ENCODE measurements at regions not wholly inside any gene's neighbourhood (a gene's known extent, or its start where the extent isn't known, plus 50 kb on each side); places are given as distances from the start of the nearest gene placed in this dataset.

DNA sequence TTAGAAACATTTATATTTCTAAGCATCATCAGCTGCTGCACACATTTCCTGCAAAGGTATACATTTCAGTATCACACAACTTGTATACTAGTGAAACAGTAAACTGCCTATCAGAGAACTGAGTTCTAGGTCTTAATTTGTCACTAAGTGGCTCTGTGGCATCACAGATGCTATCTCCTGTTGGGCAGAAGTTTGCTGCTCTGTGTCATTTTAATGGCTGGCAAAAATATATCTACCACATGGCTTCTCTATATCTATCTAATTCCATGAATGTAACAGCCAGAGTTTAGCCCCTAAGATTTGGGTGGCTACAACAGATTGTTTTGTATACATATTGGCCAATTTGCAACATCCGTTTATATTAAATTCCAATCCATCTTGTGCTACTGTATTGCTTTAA is 1231.9 kb upstream of the C9orf72 start:
- DNase-seq = no peak
- Mint-ChIP-seq H3K27me3 (ENCODE audit: insufficient read depth) (no peaks in the 10 kb centered on the region), H3K4me1 (peaks cover 4% of the 10 kb centered on the region), H3K4me3 (no peak overlapping the region), H3K27ac (no peak overlapping the region), H3K36me3 (ENCODE audit: low read depth) (no peaks in the 10 kb centered on the region), H3K9me3 (no peaks in the 10 kb centered on the region)
- H3K9me3 ChIP-seq (ENCODE audit: control insufficient read depth, low read length) = no peaks in the 10 kb centered on the region
- H3K4me3 ChIP-seq (ENCODE audit: low read length) = no peak overlapping the region
- 89 to 100% methylated on average over 1 of the region's 1 CpG for WGBS, 2 experiments (ENCODE audit: insufficient coverage in 1 of 2, insufficient read length in 1 of 2)
- H3K27me3 ChIP-seq (ENCODE audit: control insufficient read depth, insufficient read depth, low read length, poor library complexity, severe bottlenecking) = no peaks in the 10 kb centered on the region
- TF ChIP-seq, protein P1, sequence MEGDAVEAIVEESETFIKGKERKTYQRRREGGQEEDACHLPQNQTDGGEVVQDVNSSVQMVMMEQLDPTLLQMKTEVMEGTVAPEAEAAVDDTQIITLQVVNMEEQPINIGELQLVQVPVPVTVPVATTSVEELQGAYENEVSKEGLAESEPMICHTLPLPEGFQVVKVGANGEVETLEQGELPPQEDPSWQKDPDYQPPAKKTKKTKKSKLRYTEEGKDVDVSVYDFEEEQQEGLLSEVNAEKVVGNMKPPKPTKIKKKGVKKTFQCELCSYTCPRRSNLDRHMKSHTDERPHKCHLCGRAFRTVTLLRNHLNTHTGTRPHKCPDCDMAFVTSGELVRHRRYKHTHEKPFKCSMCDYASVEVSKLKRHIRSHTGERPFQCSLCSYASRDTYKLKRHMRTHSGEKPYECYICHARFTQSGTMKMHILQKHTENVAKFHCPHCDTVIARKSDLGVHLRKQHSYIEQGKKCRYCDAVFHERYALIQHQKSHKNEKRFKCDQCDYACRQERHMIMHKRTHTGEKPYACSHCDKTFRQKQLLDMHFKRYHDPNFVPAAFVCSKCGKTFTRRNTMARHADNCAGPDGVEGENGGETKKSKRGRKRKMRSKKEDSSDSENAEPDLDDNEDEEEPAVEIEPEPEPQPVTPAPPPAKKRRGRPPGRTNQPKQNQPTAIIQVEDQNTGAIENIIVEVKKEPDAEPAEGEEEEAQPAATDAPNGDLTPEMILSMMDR (conservative IDR thresholded peaks at IDR 0.05) = no peak
- no peaks in the 10 kb centered on the region for H3K4me1 ChIP-seq (ENCODE audit: control insufficient read depth, insufficient read depth, low read length)
- no peak overlapping the region for H3K27ac ChIP-seq (ENCODE audit: low read depth, low read length)
- H3K36me3 ChIP-seq (ENCODE audit: control insufficient read depth, insufficient read depth, low read length) = no peaks in the 10 kb centered on the region
- H3K9ac ChIP-seq (ENCODE audit: extremely low read depth, low read length, poor library complexity, severe bottlenecking) = no peak overlapping the region

DNA sequence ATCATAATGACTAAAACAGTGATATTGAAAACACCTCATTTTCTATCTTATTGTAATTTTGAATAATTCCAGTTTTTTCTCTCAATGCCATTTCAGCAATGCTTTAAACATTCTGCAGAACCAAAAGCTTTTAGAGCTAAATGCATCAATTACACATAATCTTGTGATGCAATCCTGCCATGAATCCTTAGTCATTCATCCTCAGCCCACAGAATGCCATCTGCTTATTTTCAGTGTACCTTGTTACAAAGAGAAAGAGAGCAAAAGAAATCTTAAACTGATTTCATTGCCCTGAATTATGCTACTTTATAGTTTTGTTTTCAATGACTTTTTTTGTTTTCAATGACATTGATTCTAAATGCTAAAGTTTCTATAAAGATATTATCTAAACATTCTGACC is 1234.8 kb upstream of the C9orf72 start:
- Histone ChIP-seq H3K4me3 (ENCODE audit: low read length) (no peak overlapping the region), H3K36me3 (ENCODE audit: control insufficient read depth, insufficient read depth, low read length) (no peaks in the 10 kb centered on the region), H3K27ac (ENCODE audit: low read depth, low read length) (no peak overlapping the region), H3K4me1 (ENCODE audit: control insufficient read depth, insufficient read depth, low read length) (no peaks in the 10 kb centered on the region), H3K27me3 (ENCODE audit: control insufficient read depth, insufficient read depth, low read length, poor library complexity, severe bottlenecking) (no peaks in the 10 kb centered on the region), H3K9me3 (ENCODE audit: control insufficient read depth, low read length) (no peaks in the 10 kb centered on the region), H3K9ac (ENCODE audit: extremely low read depth, low read length, poor library complexity, severe bottlenecking) (no peak overlapping the region)
- Mint-ChIP-seq H3K4me1 (peaks cover 11% of the 10 kb centered on the region), H3K36me3 (ENCODE audit: low read depth) (no peaks in the 10 kb centered on the region), H3K27me3 (ENCODE audit: insufficient read depth) (no peaks in the 10 kb centered on the region), H3K9me3 (no peaks in the 10 kb centered on the region), H3K4me3 (no peak overlapping the region), H3K27ac (no peak overlapping the region)
- DNase-seq = no peak
- TF ChIP-seq, protein P1 (conservative IDR thresholded peaks at IDR 0.05) = no peak

DNA sequence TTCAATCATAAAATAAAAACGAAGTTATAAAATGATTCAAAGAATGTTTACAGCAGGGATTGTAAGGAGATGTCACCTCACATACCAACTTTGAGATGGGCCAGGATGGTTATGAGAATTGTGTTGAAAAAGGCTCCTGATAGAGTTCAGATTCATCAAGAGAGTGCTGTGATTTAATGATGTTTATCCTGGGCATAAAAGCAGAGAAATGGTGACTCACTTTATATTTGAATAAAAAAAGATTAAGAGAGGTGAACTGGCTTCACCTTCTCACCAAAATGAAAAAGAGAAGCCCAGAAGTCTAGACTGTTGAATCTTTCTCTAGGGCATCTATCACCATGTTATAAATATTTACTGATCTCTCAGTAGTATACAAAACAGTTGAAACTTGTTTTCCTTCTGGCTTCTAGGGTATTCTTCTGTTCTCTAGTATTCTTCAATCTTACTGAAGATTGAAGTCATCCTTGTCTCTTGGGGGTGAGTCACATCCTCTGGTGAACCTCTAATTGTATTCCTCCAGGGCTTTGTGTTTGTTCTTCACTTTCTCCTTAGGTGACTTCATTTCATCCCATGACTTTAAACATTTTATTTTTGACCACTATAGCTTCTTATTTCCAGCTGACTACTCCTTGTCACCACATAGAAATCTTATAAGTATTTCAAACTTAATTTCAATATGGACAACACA is 1237.3 kb upstream of the C9orf72 start:
- Mint-ChIP-seq H3K36me3 (ENCODE audit: low read depth) (peaks cover 1% of the 10 kb centered on the region), H3K9me3 (no peaks in the 10 kb centered on the region), H3K4me1 (peaks cover 15% of the 10 kb centered on the region), H3K27ac (no peak overlapping the region), H3K4me3 (no peak overlapping the region), H3K27me3 (ENCODE audit: insufficient read depth) (no peaks in the 10 kb centered on the region)
- WGBS, 2 experiments (ENCODE audit: insufficient coverage in 1 of 2, insufficient read length in 1 of 2) = 80% methylated on average over 1 of the region's 1 CpG; no CpG with 5 or more reads in 1 of the 2 experiments
- no peak for DNase-seq
- no peak overlapping the region for H3K9ac ChIP-seq (ENCODE audit: extremely low read depth, low read length, poor library complexity, severe bottlenecking)
- H3K27me3 ChIP-seq (ENCODE audit: control insufficient read depth, insufficient read depth, low read length, poor library complexity, severe bottlenecking) = no peaks in the 10 kb centered on the region
- H3K4me1 ChIP-seq (ENCODE audit: control insufficient read depth, insufficient read depth, low read length) = no peaks in the 10 kb centered on the region
- no peak overlapping the region for H3K27ac ChIP-seq (ENCODE audit: low read depth, low read length)
- TF ChIP-seq, protein P1 (conservative IDR thresholded peaks at IDR 0.05) = no peak
- no peaks in the 10 kb centered on the region for H3K9me3 ChIP-seq (ENCODE audit: control insufficient read depth, low read length)
- H3K4me3 ChIP-seq (ENCODE audit: low read length) = no peak overlapping the region
- H3K36me3 ChIP-seq (ENCODE audit: control insufficient read depth, insufficient read depth, low read length) = no peaks in the 10 kb centered on the region
